ENCODE measurements at regions not wholly inside any gene's neighbourhood (a gene's known extent, or its start where the extent isn't known, plus 50 kb on each side); places are given as distances from the start of the nearest gene placed in this dataset.

- Histone ChIP-seq H4K5ac (ENCODE audit: insufficient read length, low read depth, low read length) (no peak overlapping the region), H4K91ac (ENCODE audit: insufficient read length, low read depth, low read length) (no peak overlapping the region), H3K9ac (ENCODE audit: extremely low read depth, insufficient read length, low read length) (no peak overlapping the region), H3K4me2 (ENCODE audit: insufficient read depth, insufficient read length, low read length) (no peak overlapping the region), H4K20me1 (ENCODE audit: control insufficient read depth, insufficient read depth, insufficient read length) (no peaks in the 10 kb centered on the region), H3K56ac (ENCODE audit: insufficient read length, low read depth, low read length) (no peak overlapping the region), H3K23ac (ENCODE audit: insufficient read length, low read depth, low read length) (no peak overlapping the region), H3K23me2 (ENCODE audit: insufficient read length, low read depth, low read length, poor library complexity, severe bottlenecking) (no peaks in the 10 kb centered on the region), H3K27ac (ENCODE audit: insufficient read length, low read depth, low read length) (no peak overlapping the region), H3K9me3 (ENCODE audit: control insufficient read depth, low read depth, low read length) (no peaks in the 10 kb centered on the region), H3T11ph (ENCODE audit: low read length) (no peak overlapping the region), H2AK5ac (ENCODE audit: insufficient read length, low read length) (no peak overlapping the region), H2BK5ac (ENCODE audit: insufficient read length, low read length) (no peak overlapping the region), H2BK12ac (ENCODE audit: insufficient read length, low read depth, low read length) (no peak overlapping the region), H3K27me3 (ENCODE audit: insufficient read depth, low read length) (no peaks in the 10 kb centered on the region), H3K79me1 (ENCODE audit: insufficient read depth, low read depth, low read length, poor library complexity, severe bottlenecking) (no peaks in the 10 kb centered on the region), H2BK120ac (ENCODE audit: low read depth, low read length, poor library complexity, severe bottlenecking) (no peak overlapping the region), H4K8ac (replicated peaks; ENCODE audit: insufficient read length, low read depth, low read length) (no peak overlapping the region), H3K18ac (ENCODE audit: insufficient read length, low read depth, low read length) (no peak overlapping the region), H2AFZ (ENCODE audit: low read length) (no peak overlapping the region), H3K4ac (ENCODE audit: low read depth, low read length) (no peak overlapping the region), H2BK15ac (ENCODE audit: low read depth, low read length) (no peak overlapping the region), H3K4me1 (ENCODE audit: insufficient read depth, low read length) (peaks cover 6% of the 10 kb centered on the region; the same call in 1 of the 2 replicates), H3K14ac (ENCODE audit: insufficient read depth, low read length) (no peak overlapping the region), H2BK20ac (ENCODE audit: low read depth, low read length, poor library complexity, severe bottlenecking) (no peak overlapping the region), H3K79me2 (ENCODE audit: insufficient read depth, low read length) (no peaks in the 10 kb centered on the region)
- Mint-ChIP-seq H3K36me3 (ENCODE audit: insufficient read depth in 1 of 3, low read depth in 3 of 3) (peaks cover 6 to 8% (median 7%) of the 10 kb centered on the region in 3 experiments; a peak in 5 of 7 replicates), H3K27me3 (ENCODE audit: low read depth) (peaks cover 14% of the 10 kb centered on the region), H3K4me3 (no peak overlapping the region), H3K27ac (no peak overlapping the region), H3K9me3 (peaks cover 10 to 13% of the 10 kb centered on the region in 2 experiments), H3K4me1 (peaks cover 27 to 33% of the 10 kb centered on the region in 2 experiments)
- no peak for TF ChIP-seq CTCF (conservative IDR thresholded peaks at IDR 0.05)
- DNase-seq: no peak
- WGBS (ENCODE audit: extremely low coverage, insufficient read length, low lambda C conversion rate): no CpG with 5 or more reads among the region's 10 CpGs
Observed at GRCh38 chr6:157772820-157773219, 50.2 kb upstream of the SNX9 start.
